MM.1S (cell line): ENCODE measurements at regions not wholly inside any gene's neighbourhood (a gene's known extent, or its start where the extent isn't known, plus 50 kb on each side); places are given as distances from the start of the nearest gene placed in this dataset.

Experiments used
- EZH2phosphoT487 ChIP-seq: fragments of 300-600 bp; sonication (generic); IDR thresholded peaks from 2 replicates; pipeline ENCODE4 v1.6.1; 2018; ENCODE audit warnings: antibody characterized with exemption, low read length
- TF ChIP-seq, protein P1 (sequence below): fragments of 300-600 bp; sonication (generic); IDR thresholded peaks from 2 replicates; pipeline ENCODE4 v1.5.1; 2016; ENCODE audit warnings: antibody characterized with exemption, low read length, mixed read lengths

DNA sequence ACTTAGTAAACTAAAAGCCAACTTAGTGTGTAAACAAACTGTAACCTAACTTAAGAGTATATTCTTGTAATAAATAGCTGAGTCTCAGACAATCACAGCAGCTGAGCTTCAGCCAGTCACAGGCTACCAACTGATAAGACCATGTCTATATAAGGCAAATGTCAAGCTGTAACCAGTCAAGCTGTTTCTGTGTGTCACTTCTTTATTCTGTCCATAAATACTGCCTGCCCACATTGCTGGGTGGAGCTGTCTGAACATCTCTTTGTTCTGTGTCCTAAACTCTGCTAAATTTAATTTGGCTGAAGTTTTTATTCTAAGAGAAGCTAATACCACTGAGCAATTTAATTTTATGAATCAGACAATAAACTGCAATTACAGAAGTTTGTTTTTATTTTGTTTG, 412.1 kb upstream of the CDH10 start:
- TF ChIP-seq, protein P1, sequence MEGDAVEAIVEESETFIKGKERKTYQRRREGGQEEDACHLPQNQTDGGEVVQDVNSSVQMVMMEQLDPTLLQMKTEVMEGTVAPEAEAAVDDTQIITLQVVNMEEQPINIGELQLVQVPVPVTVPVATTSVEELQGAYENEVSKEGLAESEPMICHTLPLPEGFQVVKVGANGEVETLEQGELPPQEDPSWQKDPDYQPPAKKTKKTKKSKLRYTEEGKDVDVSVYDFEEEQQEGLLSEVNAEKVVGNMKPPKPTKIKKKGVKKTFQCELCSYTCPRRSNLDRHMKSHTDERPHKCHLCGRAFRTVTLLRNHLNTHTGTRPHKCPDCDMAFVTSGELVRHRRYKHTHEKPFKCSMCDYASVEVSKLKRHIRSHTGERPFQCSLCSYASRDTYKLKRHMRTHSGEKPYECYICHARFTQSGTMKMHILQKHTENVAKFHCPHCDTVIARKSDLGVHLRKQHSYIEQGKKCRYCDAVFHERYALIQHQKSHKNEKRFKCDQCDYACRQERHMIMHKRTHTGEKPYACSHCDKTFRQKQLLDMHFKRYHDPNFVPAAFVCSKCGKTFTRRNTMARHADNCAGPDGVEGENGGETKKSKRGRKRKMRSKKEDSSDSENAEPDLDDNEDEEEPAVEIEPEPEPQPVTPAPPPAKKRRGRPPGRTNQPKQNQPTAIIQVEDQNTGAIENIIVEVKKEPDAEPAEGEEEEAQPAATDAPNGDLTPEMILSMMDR = no peak
- no peak for TF ChIP-seq EZH2phosphoT487
